Cerebellar cortex (tissue), 1 donor: ENCODE measurements at regions not wholly inside any gene's neighbourhood (a gene's known extent, or its start where the extent isn't known, plus 50 kb on each side); places are given as distances from the start of the nearest gene placed in this dataset.

Source experiments
- DNase-seq: peaks from one replicate; pipeline ENCODE4 v3.0.0-alpha.2; 2015; ENCODE audit warnings: low spot score

GRCh38 chr5:12248831-12249230, 344.6 kb upstream of the CTNND2 start:
- DNase-seq, result no peak

GRCh38 chr5:12246036-12246435, 341.8 kb upstream of the CTNND2 start:
- DNase-seq, result no peak

- no peak for DNase-seq
Observed at GRCh38 chr5:12245429-12245828, 341.2 kb upstream of the CTNND2 start.

- no peak for DNase-seq
Observed at GRCh38 chr5:12242950-12243888, 339.0 kb upstream of the CTNND2 start.

- DNase-seq, result no peak
Observed at GRCh38 chr5:12237837-12238575, 333.8 kb upstream of the CTNND2 start.

GRCh38 chr5:12230659-12231058, 326.4 kb upstream of the CTNND2 start:
- DNase-seq, result no peak

- DNase-seq, result no peak
Observed at GRCh38 chr5:12217039-12217438, 312.8 kb upstream of the CTNND2 start.

- no peak for DNase-seq
Observed at GRCh38 chr5:12214267-12215015, 310.2 kb upstream of the CTNND2 start.

- no peak for DNase-seq
Observed at GRCh38 chr5:12208366-12209100, 304.3 kb upstream of the CTNND2 start.

- DNase-seq, result no peak
Observed at GRCh38 chr5:12204761-12205160, 300.5 kb upstream of the CTNND2 start.

GRCh38 chr5:12193536-12193935, 289.3 kb upstream of the CTNND2 start:
- no peak for DNase-seq

GRCh38 chr5:12183003-12183402, 278.8 kb upstream of the CTNND2 start:
- DNase-seq, result no peak

GRCh38 chr5:12177851-12178250, 273.6 kb upstream of the CTNND2 start:
- DNase-seq, result no peak

GRCh38 chr5:12177225-12177624, 273.0 kb upstream of the CTNND2 start:
- DNase-seq, result no peak

- DNase-seq, result no peak
Observed at GRCh38 chr5:12175914-12176585, 271.8 kb upstream of the CTNND2 start.

- no peak for DNase-seq
Observed at GRCh38 chr5:12174734-12175133, 270.5 kb upstream of the CTNND2 start.

- no peak for DNase-seq
Observed at GRCh38 chr5:12169536-12169935, 265.3 kb upstream of the CTNND2 start.

- DNase-seq, result no peak
Observed at GRCh38 chr5:12162863-12163262, 258.6 kb upstream of the CTNND2 start.

GRCh38 chr5:12147513-12147912, 243.3 kb upstream of the CTNND2 start:
- no peak for DNase-seq

GRCh38 chr5:12141496-12141895, 237.2 kb upstream of the CTNND2 start:
- no peak for DNase-seq

GRCh38 chr5:12133520-12133919, 229.3 kb upstream of the CTNND2 start:
- DNase-seq, result no peak
